ENCODE measurements at regions not wholly inside any gene's neighbourhood (a gene's known extent, or its start where the extent isn't known, plus 50 kb on each side); places are given as distances from the start of the nearest gene placed in this dataset.

DNA sequence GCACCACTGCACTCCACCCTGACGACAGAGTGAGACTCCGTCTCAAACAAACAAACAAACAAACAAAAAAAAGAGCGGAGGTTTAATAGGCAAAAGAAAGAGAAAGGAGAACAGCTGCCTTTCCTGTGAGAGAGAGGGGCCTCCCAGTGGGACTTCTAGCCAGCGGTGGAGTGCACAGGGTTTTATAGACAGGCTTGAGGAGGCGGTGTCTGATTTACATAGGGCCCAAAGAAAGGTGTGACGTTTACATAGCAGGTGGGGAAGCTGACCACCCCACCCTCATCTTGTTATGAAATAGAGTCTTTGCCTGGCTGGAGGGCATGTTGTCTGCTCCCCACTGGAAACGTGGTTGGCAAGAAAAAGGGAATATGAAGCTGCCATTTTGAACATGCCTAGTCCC lies 106.0 kb upstream of the CSNK1A1L start:
- no peak overlapping the region for H3K9ac ChIP-seq (ENCODE audit: low read depth, low read length)
- H3K27me3 ChIP-seq (ENCODE audit: control insufficient read depth, insufficient read depth, low read length): no peaks in the 10 kb centered on the region
- H3K36me3 ChIP-seq (ENCODE audit: insufficient read depth, low read length): no peaks in the 10 kb centered on the region
- H3K9me3 ChIP-seq (replicated peaks; ENCODE audit: low read length): no peaks in the 10 kb centered on the region
- H3K4me3 ChIP-seq (ENCODE audit: low read length): no peak overlapping the region
- H3K4me1 ChIP-seq (ENCODE audit: control insufficient read depth, insufficient read depth, low read length): no peaks in the 10 kb centered on the region
- no peak overlapping the region for H3K4me2 ChIP-seq (ENCODE audit: low read length)

DNA sequence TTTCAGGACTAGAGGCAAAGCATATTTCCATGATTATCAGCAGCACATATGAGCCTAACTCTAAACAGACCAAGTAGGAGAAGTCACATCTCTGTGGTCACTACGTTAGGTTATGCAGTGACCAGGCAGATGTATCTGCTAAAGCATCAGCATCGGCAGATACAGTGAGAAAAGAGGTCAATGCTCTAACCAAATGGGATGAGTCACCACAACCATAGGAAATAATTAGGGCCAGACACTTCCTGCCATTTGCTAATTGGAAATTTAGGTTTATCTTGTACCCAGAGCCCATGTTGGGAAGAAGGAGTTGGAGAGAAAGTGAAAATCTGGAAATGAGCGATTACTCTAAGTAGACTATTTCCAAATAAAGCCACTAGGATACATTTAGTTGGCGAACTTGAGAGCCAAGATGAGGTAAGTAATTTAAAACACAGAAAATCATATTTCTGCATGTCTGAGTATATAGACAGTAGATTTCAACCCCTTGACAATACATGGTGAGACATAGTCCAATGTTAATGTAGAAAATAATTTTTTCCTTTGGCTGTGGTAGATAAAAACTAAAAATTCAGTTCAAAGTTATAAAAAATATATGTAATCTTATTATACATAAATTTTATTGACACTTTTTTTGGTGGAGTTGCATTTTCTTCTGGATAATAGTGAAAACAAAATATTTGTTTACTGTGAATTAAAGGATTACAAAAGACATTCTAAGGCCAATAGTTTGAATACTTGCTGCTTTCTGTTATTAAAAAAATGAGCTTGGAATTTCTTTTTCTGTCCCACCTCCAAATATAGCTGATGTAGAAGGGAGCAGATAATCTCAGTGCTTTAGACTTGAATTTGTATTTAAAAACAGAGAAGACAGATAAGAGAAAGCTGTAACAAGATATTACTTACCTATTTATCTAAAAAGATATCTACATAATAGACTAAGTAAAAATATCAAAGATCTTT lies 104.4 kb upstream of the CSNK1A1L start:
- Histone ChIP-seq H3K9me3 (replicated peaks; ENCODE audit: low read length) (no peaks in the 10 kb centered on the region), H3K9ac (ENCODE audit: low read depth, low read length) (no peak overlapping the region), H3K4me3 (ENCODE audit: low read length) (no peak overlapping the region), H3K4me2 (ENCODE audit: low read length) (no peak overlapping the region), H3K27me3 (ENCODE audit: control insufficient read depth, insufficient read depth, low read length) (no peaks in the 10 kb centered on the region), H3K4me1 (ENCODE audit: control insufficient read depth, insufficient read depth, low read length) (no peaks in the 10 kb centered on the region), H3K36me3 (ENCODE audit: insufficient read depth, low read length) (no peaks in the 10 kb centered on the region)

DNA sequence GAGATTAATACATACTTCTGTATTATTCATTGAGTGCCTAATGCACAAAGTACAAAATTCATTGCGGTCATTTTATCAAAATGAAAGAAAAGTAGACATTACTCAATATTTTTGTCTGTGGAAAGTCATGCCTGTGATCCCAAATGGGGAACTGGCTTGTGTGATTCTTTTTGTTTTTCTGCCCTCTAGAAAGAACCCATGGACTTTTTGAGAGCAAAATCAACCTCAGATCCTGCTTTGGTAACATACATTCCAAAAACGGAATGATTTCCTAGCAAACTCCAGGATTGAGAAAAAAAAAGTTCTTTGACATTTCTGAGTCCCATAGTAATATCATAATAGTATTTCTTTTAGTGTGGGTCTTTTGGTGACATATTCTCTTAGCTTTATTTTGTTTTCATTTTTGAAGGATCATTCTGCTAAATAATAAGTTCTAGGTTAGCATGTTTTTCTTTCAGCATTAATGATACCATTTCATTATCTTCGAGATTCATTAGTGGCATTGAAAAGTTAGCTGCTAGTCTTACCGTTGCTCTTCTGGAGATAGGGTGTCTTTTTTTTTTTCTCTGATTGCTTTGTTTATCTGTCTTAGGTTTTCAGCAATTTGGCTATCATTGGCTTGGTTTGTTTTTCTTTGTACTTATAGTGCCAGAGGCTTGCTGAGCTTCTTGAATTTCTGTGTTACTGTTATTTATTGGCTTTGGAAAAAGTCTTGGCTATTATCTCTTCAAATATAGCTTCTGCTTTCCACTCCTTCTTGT lies 102.4 kb upstream of the CSNK1A1L start:
- H3K36me3 ChIP-seq (ENCODE audit: insufficient read depth, low read length): no peaks in the 10 kb centered on the region
- no peaks in the 10 kb centered on the region for H3K9me3 ChIP-seq (replicated peaks; ENCODE audit: low read length)
- peak overlapping the region; percentile 35 for H3K4me2 ChIP-seq (ENCODE audit: low read length)
- no peaks in the 10 kb centered on the region for H3K4me1 ChIP-seq (ENCODE audit: control insufficient read depth, insufficient read depth, low read length)
- H3K4me3 ChIP-seq (ENCODE audit: low read length): no peak overlapping the region
- no peak overlapping the region for H3K9ac ChIP-seq (ENCODE audit: low read depth, low read length)
- no peaks in the 10 kb centered on the region for H3K27me3 ChIP-seq (ENCODE audit: control insufficient read depth, insufficient read depth, low read length)

DNA sequence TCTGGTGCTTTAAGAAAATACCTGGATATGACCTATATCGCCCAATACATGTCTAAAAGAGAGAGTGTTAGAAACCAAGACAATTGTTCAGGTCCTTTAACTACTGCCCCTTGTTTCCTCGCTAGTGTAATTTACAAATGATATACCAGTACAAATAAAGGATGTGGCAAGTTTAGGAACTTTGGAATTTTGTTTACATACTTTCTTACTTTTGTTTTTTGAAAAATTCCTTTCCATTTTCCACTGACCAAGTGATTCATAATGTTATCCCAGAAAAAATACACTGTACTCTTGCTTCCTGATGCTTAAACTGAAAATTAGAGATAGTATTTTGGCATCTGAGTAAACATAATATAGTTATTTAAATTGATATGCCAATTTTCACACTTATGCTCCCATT lies 96.8 kb upstream of the CSNK1A1L start:
- H3K9ac ChIP-seq (ENCODE audit: low read depth, low read length): no peak overlapping the region
- no peaks in the 10 kb centered on the region for H3K9me3 ChIP-seq (replicated peaks; ENCODE audit: low read length)
- H3K4me1 ChIP-seq (ENCODE audit: control insufficient read depth, insufficient read depth, low read length): peaks cover 6% of the 10 kb centered on the region
- H3K4me2 ChIP-seq (ENCODE audit: low read length): no peak overlapping the region
- no peak overlapping the region for H3K4me3 ChIP-seq (ENCODE audit: low read length)
- H3K36me3 ChIP-seq (ENCODE audit: insufficient read depth, low read length): no peaks in the 10 kb centered on the region
- no peaks in the 10 kb centered on the region for H3K27me3 ChIP-seq (ENCODE audit: control insufficient read depth, insufficient read depth, low read length)

DNA sequence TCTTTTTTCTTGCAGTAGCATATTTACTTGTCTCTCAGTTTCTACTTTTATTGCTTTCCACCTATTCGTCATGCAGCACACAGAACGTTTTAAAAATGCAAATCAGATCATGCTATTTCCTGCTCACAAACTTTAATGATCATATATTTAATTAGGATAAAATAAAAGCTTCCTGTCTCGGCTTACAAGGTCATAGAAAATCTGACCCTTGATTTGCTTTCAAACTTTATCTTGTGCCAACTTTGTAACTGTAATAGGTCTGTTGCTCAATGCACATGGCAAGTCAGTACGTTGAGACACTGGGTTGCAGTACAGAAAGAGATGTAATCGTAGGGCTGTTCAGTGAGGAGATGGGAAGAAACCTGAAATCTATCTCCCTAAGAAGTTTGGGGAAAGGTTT lies 95.6 kb upstream of the CSNK1A1L start:
- no peaks in the 10 kb centered on the region for H3K36me3 ChIP-seq (ENCODE audit: insufficient read depth, low read length)
- H3K9ac ChIP-seq (ENCODE audit: low read depth, low read length): no peak overlapping the region
- H3K4me3 ChIP-seq (ENCODE audit: low read length): no peak overlapping the region
- no peak overlapping the region for H3K4me2 ChIP-seq (ENCODE audit: low read length)
- peaks cover 6% of the 10 kb centered on the region for H3K4me1 ChIP-seq (ENCODE audit: control insufficient read depth, insufficient read depth, low read length)
- H3K27me3 ChIP-seq (ENCODE audit: control insufficient read depth, insufficient read depth, low read length): no peaks in the 10 kb centered on the region
- no peaks in the 10 kb centered on the region for H3K9me3 ChIP-seq (replicated peaks; ENCODE audit: low read length)

DNA sequence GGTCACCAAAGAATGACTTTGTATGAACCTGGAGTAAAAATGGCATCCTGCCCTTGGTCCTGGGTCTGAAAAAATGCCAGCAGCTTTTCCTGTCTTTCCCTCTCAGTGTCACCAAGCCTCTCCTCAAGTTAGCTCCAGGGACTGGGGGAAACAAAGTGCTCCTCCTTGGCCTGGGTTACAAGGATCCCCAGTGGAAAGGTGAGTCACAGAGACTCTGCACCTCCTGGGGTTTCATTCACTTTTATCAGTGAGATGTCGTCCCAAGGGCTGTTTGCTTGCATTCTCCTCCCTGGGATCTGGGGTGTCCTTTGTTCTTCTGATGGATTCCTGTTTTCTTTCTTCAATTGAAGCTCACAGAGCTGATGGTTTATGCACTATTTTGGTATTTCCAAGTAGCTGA lies 93.2 kb upstream of the CSNK1A1L start:
- Histone ChIP-seq H3K27me3 (ENCODE audit: control insufficient read depth, insufficient read depth, low read length) (no peaks in the 10 kb centered on the region), H3K9ac (ENCODE audit: low read depth, low read length) (no peak overlapping the region), H3K4me3 (ENCODE audit: low read length) (no peak overlapping the region), H3K36me3 (ENCODE audit: insufficient read depth, low read length) (no peaks in the 10 kb centered on the region), H3K4me1 (ENCODE audit: control insufficient read depth, insufficient read depth, low read length) (peaks cover 20% of the 10 kb centered on the region), H3K9me3 (replicated peaks; ENCODE audit: low read length) (no peaks in the 10 kb centered on the region), H3K4me2 (ENCODE audit: low read length) (no peak overlapping the region)

DNA sequence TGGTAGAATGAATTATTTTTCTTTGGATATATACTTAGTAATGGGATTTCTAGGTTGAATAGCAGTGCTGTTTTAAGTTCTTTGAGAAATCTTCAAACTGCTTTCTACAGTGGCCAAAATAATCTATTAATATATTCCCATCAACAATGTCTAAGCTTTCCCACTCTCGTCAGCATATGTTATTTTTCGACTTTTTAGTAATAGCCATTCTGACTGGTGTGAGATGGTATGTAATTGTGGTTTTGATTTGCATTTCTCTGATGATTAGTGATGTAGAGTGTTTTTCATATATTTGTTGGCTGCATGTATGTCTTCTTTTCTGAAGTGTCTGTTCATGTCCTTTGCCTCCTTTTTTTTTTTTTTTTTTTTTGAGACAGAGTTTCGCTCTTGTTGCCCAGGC lies 90.2 kb upstream of the CSNK1A1L start:
- Histone ChIP-seq H3K27me3 (ENCODE audit: control insufficient read depth, insufficient read depth, low read length) (no peaks in the 10 kb centered on the region), H3K4me3 (ENCODE audit: low read length) (no peak overlapping the region), H3K9ac (ENCODE audit: low read depth, low read length) (no peak overlapping the region), H3K9me3 (replicated peaks; ENCODE audit: low read length) (no peaks in the 10 kb centered on the region), H3K4me2 (ENCODE audit: low read length) (no peak overlapping the region), H3K4me1 (ENCODE audit: control insufficient read depth, insufficient read depth, low read length) (peaks cover 31% of the 10 kb centered on the region), H3K36me3 (ENCODE audit: insufficient read depth, low read length) (no peaks in the 10 kb centered on the region)

DNA sequence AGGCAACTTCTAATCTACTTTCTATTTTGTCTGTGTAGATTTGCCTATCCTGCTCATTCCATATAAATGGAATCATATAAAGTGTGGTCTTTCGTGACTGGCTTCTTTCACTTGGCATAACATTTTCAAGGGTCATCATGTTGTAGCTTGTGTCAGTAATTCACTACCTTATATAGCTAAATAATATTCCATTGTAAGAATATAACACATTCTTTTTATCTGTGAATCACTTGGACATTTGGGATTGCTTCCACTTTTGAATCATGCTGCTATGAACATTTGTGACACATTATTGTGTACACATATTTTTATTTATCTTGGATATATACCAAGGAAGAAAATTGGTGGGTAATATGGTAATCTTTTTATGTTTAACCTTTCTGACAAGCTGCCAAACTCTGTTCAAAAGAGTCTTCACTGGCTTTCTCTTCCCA lies 89.0 kb upstream of the CSNK1A1L start:
- H3K36me3 ChIP-seq (ENCODE audit: insufficient read depth, low read length): no peaks in the 10 kb centered on the region
- peaks cover 31% of the 10 kb centered on the region for H3K4me1 ChIP-seq (ENCODE audit: control insufficient read depth, insufficient read depth, low read length)
- H3K9ac ChIP-seq (ENCODE audit: low read depth, low read length): peak overlapping the region; percentile 33
- H3K9me3 ChIP-seq (replicated peaks; ENCODE audit: low read length): no peaks in the 10 kb centered on the region
- H3K27me3 ChIP-seq (ENCODE audit: control insufficient read depth, insufficient read depth, low read length): no peaks in the 10 kb centered on the region
- H3K4me3 ChIP-seq (ENCODE audit: low read length): no peak overlapping the region
- peak overlapping the region; percentile 6 for H3K4me2 ChIP-seq (ENCODE audit: low read length)

DNA sequence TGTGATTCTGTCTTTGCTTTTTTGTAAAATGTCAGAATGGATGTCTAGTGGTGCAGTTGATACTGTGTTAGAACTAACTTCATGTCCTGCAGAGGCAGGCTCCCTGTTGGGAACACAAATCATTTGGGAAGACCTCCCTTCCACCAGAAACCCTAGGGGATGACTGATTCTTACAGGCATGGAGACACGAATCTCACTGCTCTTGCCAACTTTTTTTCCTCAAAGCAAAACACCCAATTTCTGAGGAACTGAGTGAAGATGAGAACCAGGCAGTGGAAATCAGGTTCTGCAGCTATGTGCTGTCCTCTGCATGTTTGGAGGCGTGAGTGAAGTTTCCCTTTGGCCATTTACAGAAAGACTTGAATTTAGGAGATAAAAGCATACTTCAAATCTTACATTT lies 87.5 kb upstream of the CSNK1A1L start:
- H3K4me1 ChIP-seq (ENCODE audit: control insufficient read depth, insufficient read depth, low read length): peaks cover 25% of the 10 kb centered on the region
- no peak overlapping the region for H3K4me3 ChIP-seq (ENCODE audit: low read length)
- H3K27me3 ChIP-seq (ENCODE audit: control insufficient read depth, insufficient read depth, low read length): no peaks in the 10 kb centered on the region
- peaks cover 5% of the 10 kb centered on the region for H3K9me3 ChIP-seq (replicated peaks; ENCODE audit: low read length)
- H3K36me3 ChIP-seq (ENCODE audit: insufficient read depth, low read length): no peaks in the 10 kb centered on the region
- no peak overlapping the region for H3K9ac ChIP-seq (ENCODE audit: low read depth, low read length)
- no peak overlapping the region for H3K4me2 ChIP-seq (ENCODE audit: low read length)

DNA sequence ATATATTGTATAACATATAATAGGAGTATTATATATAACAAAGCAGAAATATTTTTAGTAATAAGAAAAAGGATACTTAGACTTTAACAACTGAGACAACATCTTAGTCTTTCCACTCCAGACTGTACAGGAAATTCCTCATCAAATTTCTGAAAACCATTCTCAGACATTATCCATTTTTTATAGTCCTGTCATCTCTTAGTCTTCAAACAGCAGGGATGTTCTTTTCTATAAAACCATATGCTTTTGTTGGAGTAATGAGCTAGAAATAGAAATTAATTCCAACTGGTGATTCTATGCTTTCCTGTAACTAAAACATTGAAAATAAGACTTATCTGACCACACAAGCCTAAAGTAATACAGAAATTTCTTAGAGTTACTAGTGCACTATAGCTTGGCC lies 82.2 kb upstream of the CSNK1A1L start:
- Histone ChIP-seq H3K4me1 (ENCODE audit: control insufficient read depth, insufficient read depth, low read length) (peaks cover 7% of the 10 kb centered on the region), H3K9me3 (replicated peaks; ENCODE audit: low read length) (peaks cover 6% of the 10 kb centered on the region), H3K27me3 (ENCODE audit: control insufficient read depth, insufficient read depth, low read length) (no peaks in the 10 kb centered on the region), H3K9ac (ENCODE audit: low read depth, low read length) (no peak overlapping the region), H3K4me3 (ENCODE audit: low read length) (no peak overlapping the region), H3K36me3 (ENCODE audit: insufficient read depth, low read length) (no peaks in the 10 kb centered on the region), H3K4me2 (ENCODE audit: low read length) (no peak overlapping the region)

DNA sequence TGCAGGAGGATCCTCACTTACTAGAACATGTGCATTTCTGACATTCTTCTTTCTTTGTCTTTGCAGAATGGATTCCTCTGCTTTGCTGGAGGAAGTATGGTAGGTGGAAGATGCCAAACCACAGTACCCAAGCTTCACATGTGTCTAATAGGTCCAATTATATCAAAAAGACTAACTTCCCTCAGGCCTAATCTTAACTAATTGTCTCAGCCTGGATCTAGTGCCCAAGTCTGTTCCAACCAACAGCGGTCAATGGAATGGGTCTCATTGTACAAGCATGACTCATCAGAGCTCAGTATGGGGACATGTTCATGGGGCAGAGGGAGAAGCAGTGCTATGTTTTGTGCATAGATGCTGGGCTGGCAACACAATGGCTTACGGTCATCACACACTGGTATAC lies 81.6 kb upstream of the CSNK1A1L start:
- H3K36me3 ChIP-seq (ENCODE audit: insufficient read depth, low read length): no peaks in the 10 kb centered on the region
- H3K9ac ChIP-seq (ENCODE audit: low read depth, low read length): no peak overlapping the region
- H3K9me3 ChIP-seq (replicated peaks; ENCODE audit: low read length): peaks cover 6% of the 10 kb centered on the region
- peaks cover 7% of the 10 kb centered on the region for H3K4me1 ChIP-seq (ENCODE audit: control insufficient read depth, insufficient read depth, low read length)
- no peak overlapping the region for H3K4me3 ChIP-seq (ENCODE audit: low read length)
- no peak overlapping the region for H3K4me2 ChIP-seq (ENCODE audit: low read length)
- H3K27me3 ChIP-seq (ENCODE audit: control insufficient read depth, insufficient read depth, low read length): no peaks in the 10 kb centered on the region
